NCI-H526 (cell line): ENCODE measurements at regions not wholly inside any gene's neighbourhood (a gene's known extent, or its start where the extent isn't known, plus 50 kb on each side); places are given as distances from the start of the nearest gene placed in this dataset.
A peak's percentile ranks its signal among the peaks of the same experiment; 100 is the strongest.

Experiments used
- DNase-seq, 2 experiments: peaks; one replicate each; lab custom pipeline; 2025; lab: John Stamatoyannopoulos, UW

DNA sequence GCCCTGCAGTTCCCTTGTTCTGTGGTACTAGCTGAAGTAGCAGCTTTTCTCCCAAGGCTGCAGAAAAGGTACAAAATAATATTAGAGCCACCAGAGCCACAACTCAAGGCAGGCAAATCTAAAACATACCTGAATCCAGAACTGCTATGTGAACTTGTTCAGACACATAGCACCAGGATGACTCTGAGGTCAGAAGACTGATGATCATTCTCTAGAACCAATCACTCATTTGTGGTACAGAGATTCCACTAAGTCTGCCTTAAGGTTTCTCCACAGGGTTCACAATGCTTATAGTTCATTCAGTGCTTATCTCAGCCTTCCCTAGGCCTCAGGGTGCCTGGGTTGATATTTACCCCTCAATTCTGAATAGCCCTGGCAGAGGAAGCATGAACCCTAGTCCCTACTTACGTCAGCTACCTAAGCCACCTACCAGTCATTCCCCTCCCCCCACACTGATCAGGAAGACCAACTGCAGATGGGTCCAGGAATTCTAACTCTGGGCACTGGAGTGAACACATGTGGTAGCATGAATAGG lies 140.9 kb upstream of the MOCS1 start:
- DNase-seq: no peak

GRCh38 chr6:40074306-40075055 lies 140.2 kb upstream of the MOCS1 start:
- no peak for DNase-seq

GRCh38 chr6:40066372-40066771 lies 132.1 kb upstream of the MOCS1 start:
- no peak for DNase-seq

- no peak for DNase-seq
These were observed 122.6 kb upstream of the MOCS1 start for GRCh38 chr6:40056865-40057264.

DNA sequence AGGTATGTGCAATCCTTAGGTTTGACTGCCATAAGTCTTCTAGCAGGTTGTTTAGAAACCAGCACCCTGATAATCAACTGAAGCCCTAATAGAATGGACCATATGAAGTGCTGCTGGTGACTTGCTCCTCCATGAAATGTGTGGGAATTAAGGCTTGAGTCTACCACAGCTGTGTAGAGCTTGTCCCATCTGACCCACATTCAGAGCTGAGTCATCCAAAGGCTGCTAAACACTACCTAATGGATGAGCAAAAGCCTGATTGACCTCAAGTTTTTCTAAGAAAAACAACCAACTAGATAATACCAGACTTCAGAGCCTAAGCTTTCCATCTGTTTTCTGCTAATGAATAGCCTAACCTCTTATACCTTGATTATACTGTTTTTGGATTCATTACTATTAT lies 120.3 kb upstream of the MOCS1 start:
- DNase-seq: no peak

- no peak for DNase-seq
These were observed 119.9 kb upstream of the MOCS1 start for GRCh38 chr6:40054186-40054585.

DNA sequence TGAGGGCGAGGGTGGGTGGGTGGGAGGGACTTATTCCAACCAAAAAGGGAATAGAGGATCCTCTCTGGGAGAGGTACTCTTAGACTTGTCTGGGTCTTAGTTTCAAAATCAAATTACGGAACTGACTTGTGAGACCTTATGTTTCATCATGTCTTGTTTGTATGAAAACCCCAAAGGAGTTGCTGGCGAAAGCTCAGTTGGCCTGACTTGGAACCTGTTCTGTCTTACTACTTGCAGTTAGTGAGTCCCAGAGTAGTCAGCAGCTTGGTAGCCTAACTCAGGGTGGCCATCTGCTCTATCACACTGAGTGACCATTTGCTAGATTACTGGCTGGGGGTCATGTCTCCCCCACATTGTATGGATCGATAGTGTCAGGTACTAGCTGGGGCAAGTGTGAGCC lies 114.9 kb upstream of the MOCS1 start:
- DNase-seq: no peak

GRCh38 chr6:40044196-40044595 lies 109.9 kb upstream of the MOCS1 start:
- DNase-seq: peak in 1 of 2 experiments; percentile 7

DNA sequence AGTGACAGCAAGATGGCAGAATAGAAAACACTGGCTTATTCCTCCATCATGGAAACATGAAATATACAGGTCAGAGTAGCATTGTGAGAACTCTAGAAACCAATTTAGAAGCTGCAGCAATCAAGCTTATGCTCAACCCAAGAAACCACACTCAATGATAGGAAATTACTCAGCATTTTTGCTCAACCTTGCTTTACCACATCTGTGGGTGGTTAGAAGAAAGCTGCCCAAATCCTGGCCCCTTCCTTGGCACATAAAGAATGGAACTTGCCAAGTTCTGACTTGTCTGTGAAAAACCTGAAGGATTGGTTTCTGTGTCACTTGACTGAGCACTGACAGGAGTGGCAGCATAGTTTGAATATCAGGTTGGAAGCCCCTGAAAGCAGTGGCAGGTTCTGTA lies 108.0 kb upstream of the MOCS1 start:
- DNase-seq: no peak

DNA sequence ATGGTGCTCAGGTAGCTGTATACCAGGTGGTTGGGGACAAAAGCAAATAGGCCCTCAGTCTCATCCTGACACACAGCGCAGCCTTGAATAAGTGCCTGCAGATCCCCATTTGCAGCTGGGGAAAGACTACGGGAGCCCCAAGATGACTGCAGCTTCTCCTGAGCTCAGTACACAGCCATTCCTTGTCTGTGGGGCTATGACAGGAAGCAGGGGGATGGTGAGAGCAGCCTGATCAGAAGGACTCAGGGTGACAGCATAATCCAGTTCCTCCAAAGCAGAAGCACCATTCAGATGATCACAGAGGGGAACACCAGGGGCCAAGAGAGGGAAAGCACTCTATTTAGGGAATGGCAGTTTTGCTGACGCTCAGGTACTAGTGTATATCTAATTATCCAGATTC lies 104.8 kb upstream of the MOCS1 start:
- no peak for DNase-seq

DNA sequence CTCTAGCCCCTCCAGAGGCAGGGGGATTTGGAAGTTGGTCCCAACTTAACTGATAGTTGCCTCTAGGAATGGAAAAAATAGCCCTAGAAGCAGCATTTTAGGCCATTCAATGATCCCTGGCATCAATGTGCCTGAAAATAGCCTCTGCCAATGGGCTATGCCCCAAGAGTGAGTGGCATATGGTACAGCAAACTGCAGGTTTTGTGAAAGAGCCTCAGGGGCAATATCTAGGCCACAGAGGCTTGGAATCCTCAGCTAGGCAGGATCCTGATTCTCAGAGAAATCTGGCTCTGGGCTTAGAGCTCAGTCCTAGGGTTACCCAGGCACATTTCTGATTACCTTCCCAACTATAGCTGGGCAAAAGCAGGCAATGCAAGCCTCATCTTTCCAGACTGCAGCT lies 104.4 kb upstream of the MOCS1 start:
- no peak for DNase-seq

DNA sequence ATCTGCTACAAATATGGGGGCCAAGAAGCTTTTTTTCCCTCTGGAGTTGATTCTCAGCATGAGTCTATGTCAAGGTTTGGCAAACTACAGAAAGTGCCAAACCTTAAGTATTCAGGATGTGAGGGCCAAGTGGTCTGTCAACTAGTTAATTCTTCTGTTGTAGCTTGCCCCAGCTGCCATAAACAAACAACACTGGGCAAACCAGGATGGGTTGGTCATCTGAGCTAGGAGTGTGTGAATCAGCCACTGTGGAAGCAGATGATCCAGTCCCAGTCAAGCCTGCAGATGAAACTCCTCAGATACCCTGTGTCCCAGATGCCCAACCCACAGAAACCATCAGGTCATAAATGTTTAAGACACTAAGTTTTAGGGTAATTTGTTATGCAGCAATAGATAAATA lies 103.0 kb upstream of the MOCS1 start:
- DNase-seq: no peak

GRCh38 chr6:40036186-40036585 lies 101.9 kb upstream of the MOCS1 start:
- DNase-seq: no peak

GRCh38 chr6:40028449-40028848 lies 94.2 kb upstream of the MOCS1 start:
- DNase-seq: no peak

GRCh38 chr6:40022867-40023266 lies 88.6 kb upstream of the MOCS1 start:
- no peak for DNase-seq

DNA sequence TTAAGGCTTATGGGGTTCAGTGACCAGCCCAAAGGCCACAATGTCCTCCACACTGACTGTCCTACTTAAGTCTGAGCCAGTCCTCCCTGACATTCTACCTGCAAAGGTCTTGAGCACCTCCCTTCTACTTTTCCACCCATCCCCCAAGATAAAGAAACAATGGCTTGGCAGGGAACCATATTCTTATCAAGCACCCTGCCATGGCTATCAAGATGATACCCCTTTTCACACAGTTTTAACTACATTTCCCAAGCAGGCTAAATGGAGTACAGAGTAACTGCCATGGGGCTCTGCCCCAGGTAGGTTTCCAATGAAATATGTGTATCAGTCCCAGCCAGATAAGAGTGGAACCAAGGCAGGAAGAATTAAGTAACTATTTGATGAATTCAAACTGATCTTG lies 85.9 kb upstream of the MOCS1 start:
- DNase-seq: no peak

GRCh38 chr6:40015530-40015929 lies 81.3 kb upstream of the MOCS1 start:
- no peak for DNase-seq

GRCh38 chr6:40011844-40012243 lies 77.6 kb upstream of the MOCS1 start:
- DNase-seq: no peak

- no peak for DNase-seq
These were observed 66.8 kb upstream of the MOCS1 start for GRCh38 chr6:40000964-40001515.

GRCh38 chr6:39999006-39999867 lies 65.0 kb upstream of the MOCS1 start:
- DNase-seq: no peak

DNA sequence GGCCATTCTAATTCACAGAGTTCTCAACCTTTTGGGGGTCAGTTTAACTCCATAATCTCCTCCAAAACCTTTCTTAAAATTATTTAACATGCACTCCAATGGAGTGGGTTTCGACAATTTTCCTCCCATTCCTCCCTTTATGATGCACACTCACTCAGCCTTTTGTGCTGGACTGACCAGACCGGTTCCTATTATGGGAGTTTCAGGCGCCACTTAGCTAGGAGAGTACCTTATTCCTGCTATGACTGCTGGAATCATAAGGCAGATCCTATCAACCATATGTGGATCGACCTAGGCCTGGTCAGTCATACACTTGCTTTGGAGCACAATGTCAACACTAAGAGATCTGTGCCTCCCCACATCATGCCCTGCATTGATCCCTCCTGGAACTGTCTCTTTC lies 63.9 kb upstream of the MOCS1 start:
- DNase-seq: no peak

GRCh38 chr6:39997101-39997635 lies 62.9 kb upstream of the MOCS1 start:
- DNase-seq: no peak

DNA sequence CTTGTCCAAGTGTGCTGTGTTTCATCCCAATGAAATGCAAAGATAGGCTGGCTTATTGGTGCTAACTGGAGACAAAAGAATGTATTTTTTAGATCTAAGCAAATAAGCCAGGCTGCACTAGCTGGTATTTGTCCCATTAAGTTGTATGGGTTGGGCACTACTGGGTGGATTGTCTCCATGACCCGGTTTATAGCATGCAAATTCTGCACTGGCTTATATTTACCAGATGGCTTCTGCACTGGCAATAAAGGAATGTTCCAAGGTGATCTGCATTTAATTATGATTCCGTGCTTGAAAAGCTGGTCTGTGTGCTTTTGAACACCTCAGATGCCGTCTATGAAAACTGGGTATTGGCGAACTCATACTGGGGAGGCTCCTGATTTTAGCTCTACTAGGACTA lies 61.4 kb upstream of the MOCS1 start:
- DNase-seq: peak; percentile 96 to 98
